GM23248 (cell line): ENCODE measurements at regions not wholly inside any gene's neighbourhood (a gene's known extent, or its start where the extent isn't known, plus 50 kb on each side); places are given as distances from the start of the nearest gene placed in this dataset.

ENCODE experiments used
- EZH2 ChIP-seq: fragments of 200-600 bp; sonication (generic); IDR thresholded peaks from 2 replicates; pipeline ENCODE4 v1.6.1; 2018; ENCODE audit warnings: antibody characterized with exemption, mild to moderate bottlenecking; ENCODE audit not compliant: insufficient read depth, poor library complexity, severe bottlenecking
- EZH2phosphoT487 ChIP-seq: fragments of 200-600 bp; sonication (generic); IDR thresholded peaks from 2 replicates; pipeline ENCODE4 v1.6.1; 2018; ENCODE audit warnings: antibody characterized with exemption, moderate library complexity, mild to moderate bottlenecking, low read depth; ENCODE audit not compliant: insufficient read depth

DNA sequence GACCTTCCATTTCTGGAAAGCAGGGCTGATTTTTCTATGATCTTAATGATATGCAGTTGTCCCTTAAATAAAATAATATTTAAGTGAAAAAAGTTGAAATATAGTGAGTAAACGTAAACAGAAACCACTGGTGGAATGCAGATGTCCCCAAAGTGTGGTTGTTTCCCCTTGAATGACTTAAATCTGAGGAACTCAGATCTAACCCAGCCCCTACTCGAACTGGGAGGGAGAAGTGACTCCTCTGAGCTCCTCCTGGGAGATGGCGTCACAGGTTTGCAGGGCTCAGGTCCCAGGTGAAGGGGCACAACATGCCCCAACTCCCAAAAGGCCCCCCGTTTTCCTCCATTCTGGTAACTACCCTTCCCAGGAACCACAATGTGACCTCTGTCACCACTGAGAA, 142.8 kb downstream of the IRF8 start:
- TF ChIP-seq EZH2phosphoT487 (no peak), EZH2 (no peak)
